Mesenchymal stem cell (in vitro differentiated cells and primary cell): ENCODE measurements at regions not wholly inside any gene's neighbourhood (a gene's known extent, or its start where the extent isn't known, plus 50 kb on each side); places are given as distances from the start of the nearest gene placed in this dataset.

Experiments
- DNase-seq: peaks from one replicate; pipeline ENCODE4 v3.0.0-alpha.2; 2013
- H2AFZ ChIP-seq: one replicate; pipeline ENCODE4 v1.6.1; 2013; ENCODE audit warnings: low read depth, mild to moderate bottlenecking, control low read depth, inconsistent platforms, low read length, moderate library complexity
- H2AK5ac ChIP-seq: 2 replicates; pipeline ENCODE4 v1.6.1; 2013; ENCODE audit warnings: low read length, moderate library complexity, mild to moderate bottlenecking, inconsistent platforms; ENCODE audit not compliant: severe bottlenecking
- H2BK120ac ChIP-seq: one replicate; pipeline ENCODE4 v1.6.1; 2013; ENCODE audit warnings: low read depth, mild to moderate bottlenecking, inconsistent platforms, low read length, moderate library complexity
- H2BK12ac ChIP-seq, 2 experiments: one replicate each; pipeline ENCODE4 v1.6.1; 2013; ENCODE audit warnings: inconsistent platforms in 2 of 2, low read length in 2 of 2, mild to moderate bottlenecking in 2 of 2, moderate library complexity in 2 of 2, control low read depth in 1 of 2
- H2BK15ac ChIP-seq: one replicate; pipeline ENCODE4 v1.6.1; 2013; ENCODE audit warnings: mild to moderate bottlenecking, low read depth, inconsistent platforms; ENCODE audit not compliant: poor library complexity, severe bottlenecking
- H2BK5ac ChIP-seq: 2 replicates; pipeline ENCODE4 v1.6.1; 2013; ENCODE audit warnings: low read depth, mild to moderate bottlenecking, low read length, control low read depth, inconsistent platforms; ENCODE audit not compliant: poor library complexity, severe bottlenecking
- H3K14ac ChIP-seq, 2 experiments: one replicate each; pipeline ENCODE4 v1.6.1; 2013; ENCODE audit warnings: inconsistent platforms in 2 of 2, low read length in 2 of 2, control low read depth in 1 of 2, mild to moderate bottlenecking in 1 of 2, moderate library complexity in 1 of 2
- H3K18ac ChIP-seq, 2 experiments: one replicate each; pipeline ENCODE4 v1.6.1; 2013; ENCODE audit warnings: inconsistent platforms in 2 of 2, low read length in 2 of 2, control low read depth in 1 of 2, low read depth in 1 of 2, mild to moderate bottlenecking in 1 of 2
- H3K23ac ChIP-seq, 2 experiments: one replicate each; pipeline ENCODE4 v1.6.1; 2013; ENCODE audit warnings: inconsistent platforms in 2 of 2, low read length in 2 of 2, mild to moderate bottlenecking in 2 of 2, moderate library complexity in 2 of 2, control low read depth in 1 of 2
- H3K27ac ChIP-seq: 2 replicates; pipeline ENCODE4 v1.5.1; 2013; ENCODE audit warnings: mild to moderate bottlenecking, moderate library complexity, low read length, control low read depth, inconsistent platforms; ENCODE audit not compliant: poor library complexity, severe bottlenecking
- H3K27me3 ChIP-seq, 2 experiments: 2 replicates each; pipeline versions ENCODE4 v1.6.1 to v1.7.0; 2013; ENCODE audit warnings: low read length in 2 of 2, mild to moderate bottlenecking in 2 of 2, moderate library complexity in 2 of 2, control low read depth in 1 of 2, inconsistent platforms in 1 of 2; ENCODE audit not compliant: control insufficient read depth in 1 of 2, insufficient read depth in 1 of 2
- H3K36me3 ChIP-seq, 2 experiments: 2 replicates each; pipeline versions ENCODE4 v1.6.1 to v1.7.0; 2013; ENCODE audit warnings: low read length in 2 of 2, control low read depth in 1 of 2, inconsistent platforms in 1 of 2, low read depth in 1 of 2, mild to moderate bottlenecking in 1 of 2; ENCODE audit not compliant: insufficient read depth in 2 of 2, control insufficient read depth in 1 of 2
- H3K4ac ChIP-seq, 2 experiments: one replicate each; pipeline ENCODE4 v1.6.1; 2013; ENCODE audit warnings: inconsistent platforms in 2 of 2, low read length in 2 of 2, mild to moderate bottlenecking in 2 of 2, moderate library complexity in 2 of 2, control low read depth in 1 of 2, low read depth in 1 of 2
- H3K4me1 ChIP-seq: 2 replicates; pipeline ENCODE4 v1.6.1; 2013; ENCODE audit warnings: low read depth, low read length, control low read depth; ENCODE audit not compliant: control insufficient read depth, insufficient read depth
- H3K4me2 ChIP-seq: 2 replicates; pipeline ENCODE4 v1.6.1; 2013; ENCODE audit warnings: low read length, mild to moderate bottlenecking, inconsistent platforms; ENCODE audit not compliant: poor library complexity, severe bottlenecking
- H3K4me3 ChIP-seq, 2 experiments: 2 replicates each; pipeline versions ENCODE4 v1.5.1 to v1.7.0; 2013; ENCODE audit warnings: low read length in 2 of 2, mild to moderate bottlenecking in 2 of 2, control low read depth in 1 of 2, low read depth in 1 of 2; ENCODE audit not compliant: insufficient read depth in 1 of 2
- H3K79me1 ChIP-seq: replicated peaks from 2 replicates; pipeline ENCODE4 v1.6.1; 2013; ENCODE audit warnings: mild to moderate bottlenecking, control low read depth, low read length, inconsistent platforms; ENCODE audit not compliant: poor library complexity, severe bottlenecking
- H3K9ac ChIP-seq: 2 replicates; pipeline ENCODE4 v1.7.0; 2013; ENCODE audit warnings: mild to moderate bottlenecking, low read length, moderate library complexity
- H3K9me3 ChIP-seq: 2 replicates; pipeline ENCODE4 v1.7.0; 2013; ENCODE audit warnings: mild to moderate bottlenecking, low read length; ENCODE audit not compliant: control insufficient read depth
- H4K8ac ChIP-seq: one replicate; pipeline ENCODE4 v1.6.1; 2013; ENCODE audit warnings: inconsistent platforms, mild to moderate bottlenecking, low read length, moderate library complexity
- H4K91ac ChIP-seq: one replicate; pipeline ENCODE4 v1.6.1; 2013; ENCODE audit warnings: mild to moderate bottlenecking, low read length, inconsistent platforms
- WGBS: methylation state at CpG from one replicate; pipeline ENCODE4 v1.1.7; 2013; ENCODE audit warnings: mixed read lengths; 5-methylcytosine and 5-hydroxymethylcytosine counted together

- no peaks in the 10 kb centered on the region for H3K36me3 ChIP-seq
Observed at GRCh38 chr1:216807696-216808095, 84.5 kb upstream of the ESRRG start.

GRCh38 chr1:216805953-216806352 is 82.7 kb upstream of the ESRRG start:
- no peak for DNase-seq
- H3K4me2 ChIP-seq: no peak overlapping the region
- H2AK5ac ChIP-seq: no peak overlapping the region
- H3K36me3 ChIP-seq: no peaks in the 10 kb centered on the region
- no peak overlapping the region for H4K8ac ChIP-seq
- no peak overlapping the region for H3K14ac ChIP-seq
- H2BK5ac ChIP-seq: no peak overlapping the region
- H3K9ac ChIP-seq: no peak overlapping the region
- H2AFZ ChIP-seq: no peak overlapping the region
- no peak overlapping the region for H3K4me3 ChIP-seq
- H3K4ac ChIP-seq: no peak overlapping the region
- no peak overlapping the region for H3K18ac ChIP-seq
- H2BK12ac ChIP-seq: no peak overlapping the region
- H3K79me1 ChIP-seq: no peaks in the 10 kb centered on the region
- no peak overlapping the region for H3K27ac ChIP-seq
- H2BK15ac ChIP-seq: no peak overlapping the region
- no peak overlapping the region for H2BK120ac ChIP-seq
- no peak overlapping the region for H4K91ac ChIP-seq
- no CpG with 5 or more reads among the region's 1 CpG for WGBS
- no peaks in the 10 kb centered on the region for H3K9me3 ChIP-seq
- peaks cover 0 to 3% of the 10 kb centered on the region in 2 experiments for H3K27me3 ChIP-seq
- no peak overlapping the region for H3K23ac ChIP-seq
- no peaks in the 10 kb centered on the region for H3K4me1 ChIP-seq

More at GRCh38 chr1:216807696-216808095, 84.5 kb upstream of the ESRRG start:
- WGBS: 94% methylated on average over 1 of the region's 1 CpG
- no peak overlapping the region for H2AK5ac ChIP-seq
- no peak for DNase-seq
- H3K4me1 ChIP-seq: no peaks in the 10 kb centered on the region
- no peak overlapping the region for H3K4me2 ChIP-seq
- no peak overlapping the region for H3K9ac ChIP-seq
- no peak overlapping the region for H3K23ac ChIP-seq
- H2BK120ac ChIP-seq: no peak overlapping the region
- H4K8ac ChIP-seq: no peak overlapping the region
- no peak overlapping the region for H3K4ac ChIP-seq
- no peak overlapping the region for H3K18ac ChIP-seq
- no peak overlapping the region for H2BK5ac ChIP-seq
- H4K91ac ChIP-seq: no peak overlapping the region
- H2BK12ac ChIP-seq: no peak overlapping the region
- no peak overlapping the region for H2BK15ac ChIP-seq
- no peaks in the 10 kb centered on the region for H3K9me3 ChIP-seq
- H3K4me3 ChIP-seq: no peak overlapping the region
- peaks cover 0 to 3% of the 10 kb centered on the region in 2 experiments for H3K27me3 ChIP-seq
- no peak overlapping the region for H2AFZ ChIP-seq
- H3K27ac ChIP-seq: no peak overlapping the region
- H3K79me1 ChIP-seq: no peaks in the 10 kb centered on the region
- no peak overlapping the region for H3K14ac ChIP-seq

GRCh38 chr1:216805233-216805632 is 82.0 kb upstream of the ESRRG start:
- Histone ChIP-seq H4K8ac (no peak overlapping the region), H3K36me3 (no peaks in the 10 kb centered on the region), H2BK15ac (no peak overlapping the region), H2BK120ac (no peak overlapping the region), H3K4ac (no peak overlapping the region), H2BK5ac (no peak overlapping the region), H3K79me1 (no peaks in the 10 kb centered on the region), H3K27ac (no peak overlapping the region), H3K4me1 (no peaks in the 10 kb centered on the region), H3K9me3 (no peaks in the 10 kb centered on the region), H3K4me2 (no peak overlapping the region), H2BK12ac (no peak overlapping the region), H3K9ac (no peak overlapping the region), H2AK5ac (no peak overlapping the region), H4K91ac (no peak overlapping the region), H3K23ac (no peak overlapping the region), H3K14ac (no peak overlapping the region), H2AFZ (no peak overlapping the region), H3K27me3 (peaks cover 0 to 3% of the 10 kb centered on the region in 2 experiments), H3K4me3 (no peak overlapping the region), H3K18ac (no peak overlapping the region)
- WGBS: 83% methylated on average over 5 of the region's 5 CpGs
- no peak for DNase-seq

- H3K79me1 ChIP-seq: no peaks in the 10 kb centered on the region
- H3K18ac ChIP-seq: no peak overlapping the region
- H2BK5ac ChIP-seq: no peak overlapping the region
- peaks cover 0 to 3% of the 10 kb centered on the region in 2 experiments for H3K27me3 ChIP-seq
- no peak for DNase-seq
- H3K9ac ChIP-seq: no peak overlapping the region
- H2BK120ac ChIP-seq: no peak overlapping the region
- no peak overlapping the region for H2AK5ac ChIP-seq
- no peak overlapping the region for H2BK15ac ChIP-seq
- H3K14ac ChIP-seq: no peak overlapping the region
- H3K36me3 ChIP-seq: no peaks in the 10 kb centered on the region
- 73% methylated on average over 5 of the region's 7 CpGs for WGBS
- no peak overlapping the region for H4K8ac ChIP-seq
- H3K4ac ChIP-seq: no peak overlapping the region
- no peak overlapping the region for H4K91ac ChIP-seq
- H3K23ac ChIP-seq: no peak overlapping the region
- H3K4me3 ChIP-seq: no peak overlapping the region
- no peaks in the 10 kb centered on the region for H3K9me3 ChIP-seq
- no peak overlapping the region for H2AFZ ChIP-seq
- H3K4me1 ChIP-seq: no peaks in the 10 kb centered on the region
- no peak overlapping the region for H3K27ac ChIP-seq
- H3K4me2 ChIP-seq: no peak overlapping the region
- no peak overlapping the region for H2BK12ac ChIP-seq
Observed at GRCh38 chr1:216804111-216804510, 80.9 kb upstream of the ESRRG start.
